IPS-15b (cell line): ENCODE measurements at regions not wholly inside any gene's neighbourhood (a gene's known extent, or its start where the extent isn't known, plus 50 kb on each side); places are given as distances from the start of the nearest gene placed in this dataset.
"Not testable (repeated sequence)": the region's sequence is repeated elsewhere in the genome, so short reads cannot be mapped to it uniquely, and the experiment has no call there.

Experiments
- H3K27me3 ChIP-seq: one replicate; pipeline ENCODE4 v1.6.1; 2013; ENCODE audit warnings: low read length; ENCODE audit not compliant: control insufficient read depth, insufficient read depth
- H3K36me3 ChIP-seq: one replicate; pipeline ENCODE4 v1.6.1; 2013; ENCODE audit warnings: low read length; ENCODE audit not compliant: control insufficient read depth, insufficient read depth
- H3K4me1 ChIP-seq: one replicate; pipeline ENCODE4 v1.6.1; 2013; ENCODE audit warnings: mild to moderate bottlenecking, low read length; ENCODE audit not compliant: control insufficient read depth, insufficient read depth
- H3K4me3 ChIP-seq: one replicate; pipeline ENCODE4 v1.5.1; 2013; ENCODE audit warnings: low read depth, low read length
- H3K9ac ChIP-seq: one replicate; pipeline ENCODE4 v1.6.1; 2013; ENCODE audit warnings: low read depth, mild to moderate bottlenecking, low read length
- H3K9me3 ChIP-seq: one replicate; pipeline ENCODE4 v1.6.1; 2013; ENCODE audit warnings: mild to moderate bottlenecking, low read length; ENCODE audit not compliant: control insufficient read depth, insufficient read depth

DNA sequence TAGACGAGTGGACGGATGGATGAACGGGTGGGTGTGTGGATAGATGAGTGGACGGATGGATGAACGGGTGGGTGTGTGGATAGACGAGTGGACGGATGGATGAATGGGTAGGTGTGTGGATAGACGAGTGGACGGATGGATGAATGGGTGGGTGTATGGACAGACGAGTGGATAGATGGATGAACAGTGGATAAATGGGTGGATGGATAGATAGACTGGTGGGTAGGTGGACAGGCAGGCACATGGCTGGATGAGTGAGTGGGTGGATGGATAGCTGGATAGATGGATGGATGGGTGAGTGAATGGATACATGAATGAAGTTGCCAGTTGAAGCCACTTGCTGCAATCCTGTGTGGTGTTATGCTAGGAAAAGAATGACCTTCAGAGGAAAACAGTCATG is 107.5 kb downstream of the NPIPB11 start:
- H3K9me3 ChIP-seq, H3K4me1 ChIP-seq: not testable (repeated sequence)

DNA sequence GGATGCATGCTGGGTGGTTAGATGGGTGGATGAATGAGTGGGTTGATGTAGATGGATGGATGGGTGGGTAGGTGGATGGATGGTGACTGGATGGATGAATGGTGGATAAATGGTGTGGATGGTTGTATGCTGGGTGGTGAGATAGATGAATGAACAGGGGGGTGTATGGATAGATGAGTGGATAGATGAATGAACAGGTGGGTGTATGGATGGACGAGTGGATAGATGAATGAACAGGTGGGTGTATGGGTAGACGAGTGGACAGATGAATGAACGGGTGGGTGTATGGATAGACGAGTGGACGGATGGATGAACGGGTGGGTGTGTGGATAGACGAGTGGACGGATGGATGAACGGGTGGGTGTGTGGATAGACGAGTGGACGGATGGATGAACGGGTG is 108.2 kb downstream of the NPIPB11 start:
- not testable (repeated sequence) for H3K36me3 ChIP-seq, H3K4me1 ChIP-seq, H3K9ac ChIP-seq, H3K9me3 ChIP-seq, H3K27me3 ChIP-seq, H3K4me3 ChIP-seq

More for the DNA sequence above, 107.5 kb downstream of the NPIPB11 start:
- H3K9ac ChIP-seq, H3K4me3 ChIP-seq, H3K27me3 ChIP-seq, H3K36me3 ChIP-seq: not testable (repeated sequence)

GRCh38 chr16:29297809-29298177 is 108.7 kb downstream of the NPIPB11 start:
- not testable (repeated sequence) for H3K4me1 ChIP-seq, H3K9me3 ChIP-seq, H3K9ac ChIP-seq, H3K27me3 ChIP-seq, H3K36me3 ChIP-seq, H3K4me3 ChIP-seq

DNA sequence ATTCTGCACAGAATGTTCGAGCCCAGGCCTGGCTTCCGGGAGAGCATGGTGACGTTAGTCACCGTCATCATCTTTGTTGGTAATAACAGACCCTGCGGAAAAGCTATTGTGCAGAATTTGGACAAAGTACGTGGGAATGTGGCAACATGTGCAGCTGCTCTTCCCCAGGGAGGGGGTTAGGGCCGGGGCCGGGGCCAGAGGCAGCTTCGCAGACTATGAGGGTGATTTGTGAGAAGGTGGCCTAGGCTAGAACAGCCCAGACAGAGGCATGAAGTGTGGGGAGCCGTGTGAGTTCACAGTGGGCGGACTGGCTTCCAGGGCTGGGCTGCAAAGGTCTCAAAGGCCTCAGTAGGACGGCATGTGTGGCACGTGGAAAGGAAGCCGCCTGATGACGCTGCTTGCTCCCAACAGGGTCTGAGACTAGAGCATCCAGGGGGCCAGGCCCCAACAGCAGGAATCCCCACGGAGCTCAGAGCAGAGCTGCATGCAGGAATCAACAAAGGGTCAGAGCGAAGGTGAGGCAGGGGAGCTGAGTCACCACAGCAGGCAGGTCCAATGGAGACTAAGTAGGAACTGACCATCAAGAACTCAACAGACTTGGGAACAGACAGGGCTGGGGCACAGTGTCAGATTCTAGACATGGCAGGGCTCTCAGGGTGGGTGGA is 109.2 kb downstream of the NPIPB11 start:
- H3K4me3 ChIP-seq, H3K4me1 ChIP-seq, H3K9me3 ChIP-seq, H3K9ac ChIP-seq, H3K36me3 ChIP-seq, H3K27me3 ChIP-seq: not testable (repeated sequence)

DNA sequence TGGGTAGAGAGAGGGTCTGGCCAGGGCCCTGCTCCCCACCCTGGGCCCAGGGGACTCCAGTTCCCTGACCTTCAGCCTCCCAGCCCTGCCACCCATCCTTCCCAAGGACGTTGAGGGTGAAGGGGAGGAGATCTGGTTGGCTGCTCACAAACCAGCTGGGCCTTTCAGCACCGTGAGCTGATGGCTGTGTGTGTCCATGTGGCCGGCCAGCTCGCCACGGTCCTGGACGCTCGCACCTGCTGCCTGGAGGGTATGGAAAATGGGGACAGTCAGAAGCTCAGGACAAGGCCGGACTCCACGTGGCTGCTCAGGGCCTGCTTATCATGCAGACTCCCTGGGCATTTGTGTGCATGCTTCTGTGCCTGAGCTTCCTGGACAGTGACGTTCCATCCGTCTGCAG is 110.3 kb downstream of the NPIPB11 start:
- H3K9ac ChIP-seq, H3K4me1 ChIP-seq: not testable (repeated sequence)

GRCh38 chr16:29294951-29295795 is 111.3 kb downstream of the NPIPB11 start:
- not testable (repeated sequence) for H3K9ac ChIP-seq, H3K9me3 ChIP-seq, H3K36me3 ChIP-seq, H3K4me1 ChIP-seq, H3K4me3 ChIP-seq, H3K27me3 ChIP-seq

More for the DNA sequence above, 110.3 kb downstream of the NPIPB11 start:
- H3K36me3 ChIP-seq, H3K4me3 ChIP-seq, H3K27me3 ChIP-seq, H3K9me3 ChIP-seq: not testable (repeated sequence)

GRCh38 chr16:29294400-29294933 is 112.0 kb downstream of the NPIPB11 start:
- H3K9ac ChIP-seq, H3K9me3 ChIP-seq, H3K27me3 ChIP-seq, H3K36me3 ChIP-seq, H3K4me3 ChIP-seq, H3K4me1 ChIP-seq: not testable (repeated sequence)

- not testable (repeated sequence) for H3K4me1 ChIP-seq, H3K36me3 ChIP-seq, H3K9me3 ChIP-seq, H3K4me3 ChIP-seq, H3K9ac ChIP-seq, H3K27me3 ChIP-seq
Measured at GRCh38 chr16:29293545-29293944, 113.0 kb downstream of the NPIPB11 start.

GRCh38 chr16:29292952-29293471 is 113.5 kb downstream of the NPIPB11 start:
- not testable (repeated sequence) for H3K4me3 ChIP-seq, H3K36me3 ChIP-seq, H3K27me3 ChIP-seq, H3K9me3 ChIP-seq, H3K9ac ChIP-seq, H3K4me1 ChIP-seq

DNA sequence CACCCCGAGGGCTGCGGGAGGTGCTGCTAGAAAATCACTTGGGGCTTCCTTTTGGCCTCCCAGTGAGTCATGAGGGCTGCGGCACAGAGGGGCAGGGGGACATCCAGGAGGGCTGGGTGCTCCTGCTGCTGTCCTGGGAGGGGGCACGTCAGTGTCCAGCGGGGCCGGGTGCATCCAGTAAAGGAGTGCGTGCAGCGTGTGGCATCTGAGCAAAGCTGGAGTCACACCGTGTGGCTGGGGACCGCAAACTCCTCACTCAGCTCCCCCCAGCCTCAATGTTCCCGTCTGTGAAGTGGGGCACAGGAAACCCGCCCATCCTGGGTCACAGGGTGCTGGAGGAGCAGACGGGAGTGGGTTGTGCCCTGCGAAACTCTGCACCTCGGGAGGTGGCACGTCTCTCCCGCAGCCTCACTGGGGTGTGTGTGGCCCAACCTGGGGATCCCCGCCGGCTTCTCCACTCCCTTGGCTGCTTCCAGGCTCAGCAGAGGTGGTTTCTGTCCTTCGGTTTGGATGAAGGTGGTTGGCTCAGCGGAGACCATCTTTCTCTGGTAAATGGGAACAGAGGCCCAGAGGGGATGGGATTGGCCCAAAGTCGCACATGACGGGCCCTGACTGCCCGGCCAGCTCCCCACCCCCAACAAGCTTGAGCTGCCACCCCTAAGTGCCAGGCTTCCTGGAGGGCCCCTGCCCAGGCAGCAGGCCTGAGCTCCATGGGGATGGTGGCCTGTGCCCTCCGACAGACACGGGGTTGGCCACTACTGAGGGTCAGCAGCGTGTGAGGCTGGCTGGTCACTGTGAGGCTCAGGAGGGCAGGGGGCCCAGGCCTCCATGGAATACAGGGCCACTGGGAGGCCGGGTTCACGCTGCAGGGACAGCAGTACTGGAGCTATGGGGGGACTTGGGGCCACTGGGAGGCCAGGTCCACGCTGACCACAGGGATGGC is 114.9 kb downstream of the NPIPB11 start:
- H3K9me3 ChIP-seq, H3K4me3 ChIP-seq, H3K4me1 ChIP-seq, H3K9ac ChIP-seq, H3K27me3 ChIP-seq, H3K36me3 ChIP-seq: not testable (repeated sequence)

GRCh38 chr16:29290631-29291247 is 115.8 kb downstream of the NPIPB11 start:
- Histone ChIP-seq H3K4me3 (peak overlapping the region; percentile 13), H3K9me3 (no peaks in the 10 kb centered on the region), H3K4me1 (no peaks in the 10 kb centered on the region), H3K36me3 (no peaks in the 10 kb centered on the region), H3K9ac (no peak overlapping the region), H3K27me3 (no peaks in the 10 kb centered on the region)
